GM12878 (cell line): ENCODE measurements at regions not wholly inside any gene's neighbourhood (a gene's known extent, or its start where the extent isn't known, plus 50 kb on each side); places are given as distances from the start of the nearest gene placed in this dataset.

Experiments used
- BRCA1 ChIP-seq: IDR thresholded peaks from 2 replicates; pipeline ENCODE4 v1.6.1; 2011; ENCODE audit warnings: low read depth, low read length, improper control_type of control experiment
- CEBPB ChIP-seq, 2 experiments: fragments of 150-350 bp in 1 of 2; IDR thresholded peaks; 2 replicates each; pipeline ENCODE4 v1.6.1; 2012 to 2014; ENCODE audit warnings: low read depth in 2 of 2, low read length in 2 of 2, borderline replicate concordance in 1 of 2, inconsistent platforms in 1 of 2
- ZNF274 ChIP-seq: IDR thresholded peaks from one replicate; pipeline ENCODE4 v1.8.0; 2011; ENCODE audit not compliant: insufficient read length, insufficient read depth
- ZSCAN29 ChIP-seq: fragments of 450-650 bp; IDR thresholded peaks from 2 replicates; pipeline ENCODE4 v1.6.1; 2017; ENCODE audit warnings: mild to moderate bottlenecking, moderate library complexity
- TF ChIP-seq, protein P1 (sequence below), 3 experiments: IDR thresholded peaks in 2 of 3; conservative IDR thresholded peaks in 1 of 3; 2 replicates each; pipeline ENCODE4 v1.5.1; 2011; ENCODE audit warnings: low read depth in 3 of 3, low read length in 3 of 3, mild to moderate bottlenecking in 3 of 3, control low read depth in 2 of 3, moderate library complexity in 2 of 3, inconsistent platforms in 1 of 3, mixed read lengths in 1 of 3; ENCODE audit not compliant: control insufficient read depth in 2 of 3, insufficient read depth in 1 of 3; ENCODE audit errors: extremely low read depth in 1 of 3

- TF ChIP-seq, protein P1, sequence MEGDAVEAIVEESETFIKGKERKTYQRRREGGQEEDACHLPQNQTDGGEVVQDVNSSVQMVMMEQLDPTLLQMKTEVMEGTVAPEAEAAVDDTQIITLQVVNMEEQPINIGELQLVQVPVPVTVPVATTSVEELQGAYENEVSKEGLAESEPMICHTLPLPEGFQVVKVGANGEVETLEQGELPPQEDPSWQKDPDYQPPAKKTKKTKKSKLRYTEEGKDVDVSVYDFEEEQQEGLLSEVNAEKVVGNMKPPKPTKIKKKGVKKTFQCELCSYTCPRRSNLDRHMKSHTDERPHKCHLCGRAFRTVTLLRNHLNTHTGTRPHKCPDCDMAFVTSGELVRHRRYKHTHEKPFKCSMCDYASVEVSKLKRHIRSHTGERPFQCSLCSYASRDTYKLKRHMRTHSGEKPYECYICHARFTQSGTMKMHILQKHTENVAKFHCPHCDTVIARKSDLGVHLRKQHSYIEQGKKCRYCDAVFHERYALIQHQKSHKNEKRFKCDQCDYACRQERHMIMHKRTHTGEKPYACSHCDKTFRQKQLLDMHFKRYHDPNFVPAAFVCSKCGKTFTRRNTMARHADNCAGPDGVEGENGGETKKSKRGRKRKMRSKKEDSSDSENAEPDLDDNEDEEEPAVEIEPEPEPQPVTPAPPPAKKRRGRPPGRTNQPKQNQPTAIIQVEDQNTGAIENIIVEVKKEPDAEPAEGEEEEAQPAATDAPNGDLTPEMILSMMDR (IDR thresholded peaks at IDR 0.05 in 2 of 3, conservative IDR thresholded peaks at IDR 0.05 in 1 of 3; ENCODE audit: control insufficient read depth in 2 of 3, extremely low read depth in 1 of 3, insufficient read depth in 1 of 3, low read depth in 3 of 3, low read length in 3 of 3), result no peak
- TF ChIP-seq ZNF274 (no peak), CEBPB (IDR thresholded peaks at IDR 0.05; ENCODE audit: borderline replicate concordance in 1 of 2, low read depth in 2 of 2, low read length in 2 of 2) (no peak), BRCA1 (no peak), ZSCAN29 (no peak)
Measured at GRCh38 chr2:113831161-113831560, 58.7 kb upstream of the ACTR3 start.
